ENCODE measurements at regions not wholly inside any gene's neighbourhood (a gene's known extent, or its start where the extent isn't known, plus 50 kb on each side); places are given as distances from the start of the nearest gene placed in this dataset.
"Not testable (repeated sequence)": the region's sequence is repeated elsewhere in the genome, so short reads cannot be mapped to it uniquely, and the experiment has no call there.

- Mint-ChIP-seq H3K27ac (ENCODE audit: low read depth) (peak overlapping the region; percentile 1), H3K36me3 (ENCODE audit: insufficient read depth) (no peaks in the 10 kb centered on the region), H3K27me3 (no peaks in the 10 kb centered on the region), H3K9me3 (no peaks in the 10 kb centered on the region), H3K4me1 (peaks cover 11% of the 10 kb centered on the region), H3K4me3 (peak overlapping the region; percentile 33)
- no peak for DNase-seq (ENCODE audit: low spot score in 2 of 2)
- peak; percentile 40 for ATAC-seq (replicated peaks; ENCODE audit: extremely low read depth, poor library complexity, severe bottlenecking)
These were observed 131.4 kb upstream of the RAB4A start for GRCh38 chr1:229139331-229140118.

DNA sequence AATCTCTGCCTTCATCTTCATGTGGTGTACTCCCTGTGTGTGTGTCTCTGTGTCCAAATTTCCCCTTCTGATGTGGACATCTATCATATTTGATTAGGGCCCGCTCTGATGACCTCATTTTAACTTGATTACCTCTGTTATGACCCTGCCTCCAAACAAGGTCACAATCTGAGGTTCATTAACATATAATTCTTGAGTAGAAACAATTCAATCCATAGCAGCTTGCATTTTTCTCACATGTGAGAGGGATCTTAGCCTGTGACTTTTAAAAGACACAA is 130.9 kb upstream of the RAB4A start:
- H3K4me1 Mint-ChIP-seq, result peaks cover 11% of the 10 kb centered on the region
- H3K9me3 Mint-ChIP-seq, result no peaks in the 10 kb centered on the region

GRCh38 chr1:229141271-229141670 is 129.6 kb upstream of the RAB4A start:
- H3K27me3 Mint-ChIP-seq, result peaks cover 1% of the 10 kb centered on the region
- DNase-seq (ENCODE audit: low spot score in 2 of 2) (no peak), ATAC-seq (replicated peaks; ENCODE audit: extremely low read depth, poor library complexity, severe bottlenecking) (no peak)
- H3K4me3 Mint-ChIP-seq, result no peak overlapping the region
- H3K27ac Mint-ChIP-seq (ENCODE audit: low read depth), result no peak overlapping the region
- peaks cover 11% of the 10 kb centered on the region for H3K4me1 Mint-ChIP-seq
- H3K36me3 Mint-ChIP-seq (ENCODE audit: insufficient read depth), result no peaks in the 10 kb centered on the region
- H3K9me3 Mint-ChIP-seq, result no peaks in the 10 kb centered on the region

More for the DNA sequence above, 130.9 kb upstream of the RAB4A start:
- ATAC-seq (replicated peaks; ENCODE audit: extremely low read depth, poor library complexity, severe bottlenecking), result no peak
- H3K27ac Mint-ChIP-seq (ENCODE audit: low read depth), result no peak overlapping the region
- peak overlapping the region; percentile 33 for H3K4me3 Mint-ChIP-seq
- DNase-seq (ENCODE audit: low spot score in 2 of 2), result no peak
- no peaks in the 10 kb centered on the region for H3K27me3 Mint-ChIP-seq
- no peaks in the 10 kb centered on the region for H3K36me3 Mint-ChIP-seq (ENCODE audit: insufficient read depth)

DNA sequence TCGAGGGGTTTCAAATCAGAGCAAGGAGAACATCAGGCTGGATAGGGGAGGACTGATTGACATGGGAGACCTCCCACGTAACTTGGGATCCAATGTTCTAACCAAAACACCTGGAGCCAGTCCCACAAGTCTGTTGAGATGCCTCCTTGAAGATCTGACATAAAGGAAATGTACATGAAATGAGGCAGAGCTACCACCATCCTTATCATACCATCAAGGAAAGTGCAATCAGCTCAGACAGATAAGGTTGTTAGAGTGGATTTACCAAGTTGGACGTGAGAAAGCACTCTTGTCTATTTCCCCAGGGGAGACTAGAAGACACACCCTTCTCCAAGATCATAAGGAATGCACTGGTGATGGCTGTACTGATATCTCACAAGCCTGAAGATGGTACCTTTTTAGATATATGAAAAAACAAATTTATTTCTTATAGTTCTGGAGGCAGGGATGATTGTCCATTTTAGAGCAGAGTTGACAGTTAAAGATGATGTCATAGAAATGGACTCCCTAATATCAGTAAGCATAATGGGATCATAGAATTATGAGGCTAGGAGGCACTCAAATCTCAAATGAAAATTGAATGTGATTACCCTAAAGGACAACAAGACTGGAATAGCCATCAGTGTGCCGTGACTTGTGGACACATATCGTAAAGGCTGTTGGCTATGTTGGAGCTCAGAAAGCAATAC is 129.1 kb upstream of the RAB4A start:
- DNase-seq (ENCODE audit: low spot score in 2 of 2), result no peak
- Mint-ChIP-seq H3K4me3 (no peak overlapping the region), H3K36me3 (ENCODE audit: insufficient read depth) (no peaks in the 10 kb centered on the region), H3K27me3 (peaks cover 7% of the 10 kb centered on the region), H3K27ac (ENCODE audit: low read depth) (no peak overlapping the region), H3K4me1 (peaks cover 11% of the 10 kb centered on the region), H3K9me3 (no peaks in the 10 kb centered on the region)
- no peak for ATAC-seq (replicated peaks; ENCODE audit: extremely low read depth, poor library complexity, severe bottlenecking)

DNA sequence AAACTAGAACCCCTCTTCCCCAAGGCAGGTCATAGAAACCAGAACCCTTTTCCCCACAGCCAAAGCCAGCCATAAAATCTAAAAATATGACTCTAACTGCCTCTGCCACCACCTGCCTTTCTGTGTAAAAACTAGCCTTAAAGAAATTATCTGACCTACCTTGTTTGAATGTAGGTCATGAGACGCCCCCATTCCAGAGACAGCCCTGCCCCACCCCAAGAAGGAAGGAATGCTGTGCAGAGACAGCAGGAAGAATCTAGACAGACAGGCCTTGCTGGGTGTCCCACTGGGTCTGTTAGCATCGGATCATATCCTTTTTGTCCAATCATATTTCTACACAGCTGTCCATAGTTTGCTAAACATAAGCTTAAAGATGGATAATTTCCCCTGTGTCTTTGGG is 128.4 kb upstream of the RAB4A start:
- Mint-ChIP-seq H3K4me1 (peaks cover 11% of the 10 kb centered on the region), H3K36me3 (ENCODE audit: insufficient read depth) (no peaks in the 10 kb centered on the region), H3K27me3 (peaks cover 13% of the 10 kb centered on the region), H3K9me3 (no peaks in the 10 kb centered on the region), H3K27ac (ENCODE audit: low read depth) (no peak overlapping the region), H3K4me3 (no peak overlapping the region)
- no peak for DNase-seq (ENCODE audit: low spot score in 2 of 2)
- no peak for ATAC-seq (replicated peaks; ENCODE audit: extremely low read depth, poor library complexity, severe bottlenecking)

- ATAC-seq (replicated peaks; ENCODE audit: extremely low read depth, poor library complexity, severe bottlenecking), result no peak
- Mint-ChIP-seq H3K36me3 (ENCODE audit: insufficient read depth) (no peaks in the 10 kb centered on the region), H3K27me3 (peaks cover 13% of the 10 kb centered on the region), H3K4me3 (no peak overlapping the region), H3K9me3 (no peaks in the 10 kb centered on the region), H3K4me1 (no peaks in the 10 kb centered on the region), H3K27ac (ENCODE audit: low read depth) (no peak overlapping the region)
- no peak for DNase-seq (ENCODE audit: low spot score in 2 of 2)
These were observed 124.3 kb upstream of the RAB4A start for GRCh38 chr1:229146647-229147046.

DNA sequence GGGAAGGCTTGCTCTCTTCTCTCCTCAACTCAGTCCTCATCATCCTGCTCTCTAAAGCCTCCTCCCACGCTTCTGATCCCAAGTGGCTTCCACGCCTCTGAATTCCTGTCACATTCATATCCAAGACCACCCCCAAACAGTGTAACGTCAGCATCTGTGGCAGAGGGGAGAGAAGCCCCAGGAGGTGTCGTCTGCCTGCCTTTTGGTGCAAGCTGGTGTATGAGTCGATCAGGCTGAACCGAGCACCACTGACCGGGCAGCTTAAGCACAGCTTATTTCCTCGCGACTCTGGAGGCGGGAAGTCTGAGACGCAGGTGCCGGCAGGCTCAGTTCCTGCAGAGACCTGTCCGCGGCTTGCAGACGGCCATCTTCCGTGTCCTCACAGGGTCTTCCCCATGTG is 123.8 kb upstream of the RAB4A start:
- no peak overlapping the region for H3K4me3 Mint-ChIP-seq
- ATAC-seq (replicated peaks; ENCODE audit: extremely low read depth, poor library complexity, severe bottlenecking), result no peak
- H3K4me1 Mint-ChIP-seq, result no peaks in the 10 kb centered on the region
- H3K9me3 Mint-ChIP-seq, result no peaks in the 10 kb centered on the region
- no peak for DNase-seq (ENCODE audit: low spot score in 2 of 2)
- H3K27ac Mint-ChIP-seq (ENCODE audit: low read depth), result no peak overlapping the region
- H3K36me3 Mint-ChIP-seq (ENCODE audit: insufficient read depth), result no peaks in the 10 kb centered on the region
- H3K27me3 Mint-ChIP-seq, result peaks cover 13% of the 10 kb centered on the region

- no peaks in the 10 kb centered on the region for H3K4me1 Mint-ChIP-seq
- ATAC-seq (replicated peaks; ENCODE audit: extremely low read depth, poor library complexity, severe bottlenecking) (no peak), DNase-seq (ENCODE audit: low spot score in 2 of 2) (no peak)
- H3K27me3 Mint-ChIP-seq, result peaks cover 13% of the 10 kb centered on the region
- no peaks in the 10 kb centered on the region for H3K9me3 Mint-ChIP-seq
- no peak overlapping the region for H3K4me3 Mint-ChIP-seq
- no peaks in the 10 kb centered on the region for H3K36me3 Mint-ChIP-seq (ENCODE audit: insufficient read depth)
- no peak overlapping the region for H3K27ac Mint-ChIP-seq (ENCODE audit: low read depth)
These were observed 122.8 kb upstream of the RAB4A start for GRCh38 chr1:229148041-229148671.

DNA sequence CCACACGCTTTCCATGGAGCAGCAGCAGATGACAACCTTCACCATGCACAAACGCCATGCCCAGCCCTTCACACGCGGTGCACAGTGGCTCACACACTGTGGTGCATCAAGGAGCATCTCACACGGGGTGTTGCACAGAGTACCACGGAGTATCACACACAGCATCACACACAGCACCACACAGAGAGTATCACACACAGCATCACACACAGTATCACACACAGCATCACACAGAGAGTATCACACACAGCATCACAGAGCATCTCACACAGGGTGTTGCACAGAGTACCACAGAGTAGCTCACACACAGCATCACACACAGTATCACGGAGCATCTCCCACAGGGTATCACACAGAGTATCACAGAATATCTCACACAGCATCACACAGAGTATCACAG is 122.2 kb upstream of the RAB4A start:
- ATAC-seq (replicated peaks; ENCODE audit: extremely low read depth, poor library complexity, severe bottlenecking) (no peak), DNase-seq (ENCODE audit: low spot score in 2 of 2) (no peak)
- Mint-ChIP-seq H3K4me3 (no peak overlapping the region), H3K27me3 (peaks cover 13% of the 10 kb centered on the region), H3K36me3 (ENCODE audit: insufficient read depth) (no peaks in the 10 kb centered on the region), H3K4me1 (no peaks in the 10 kb centered on the region), H3K9me3 (no peaks in the 10 kb centered on the region), H3K27ac (ENCODE audit: low read depth) (no peak overlapping the region)

- no peak for DNase-seq (ENCODE audit: low spot score in 2 of 2)
- Mint-ChIP-seq H3K9me3 (no peaks in the 10 kb centered on the region), H3K36me3 (ENCODE audit: insufficient read depth) (no peaks in the 10 kb centered on the region), H3K27ac (ENCODE audit: low read depth) (no peak overlapping the region), H3K4me1 (no peaks in the 10 kb centered on the region), H3K27me3 (peaks cover 13% of the 10 kb centered on the region), H3K4me3 (no peak overlapping the region)
- ATAC-seq (replicated peaks; ENCODE audit: extremely low read depth, poor library complexity, severe bottlenecking), result no peak
These were observed 121.5 kb upstream of the RAB4A start for GRCh38 chr1:229149435-229149834.

DNA sequence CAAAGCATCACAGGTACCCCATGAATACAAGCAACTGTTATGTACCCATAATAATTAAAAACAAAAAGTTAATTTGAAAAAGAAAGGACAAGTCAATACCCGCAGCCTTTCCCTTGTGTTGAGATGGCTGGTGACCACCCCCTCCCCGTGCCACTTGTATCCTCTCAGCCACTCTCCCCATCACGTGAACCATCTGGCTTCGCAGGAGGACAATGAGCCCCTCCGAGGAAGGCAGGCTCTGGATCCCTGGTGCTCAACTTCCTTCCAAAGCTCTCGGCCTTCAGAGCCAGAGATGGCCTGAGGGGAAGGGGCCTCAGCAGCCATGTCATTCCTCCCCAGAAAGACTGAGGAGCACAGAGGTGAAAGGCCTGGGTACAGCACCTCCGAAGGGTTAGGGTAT is 120.4 kb upstream of the RAB4A start:
- Mint-ChIP-seq H3K9me3 (no peaks in the 10 kb centered on the region), H3K27ac (ENCODE audit: low read depth) (no peak overlapping the region), H3K4me3 (no peak overlapping the region), H3K27me3 (peaks cover 13% of the 10 kb centered on the region), H3K4me1 (peaks cover 7% of the 10 kb centered on the region), H3K36me3 (ENCODE audit: insufficient read depth) (no peaks in the 10 kb centered on the region)
- ATAC-seq (replicated peaks; ENCODE audit: extremely low read depth, poor library complexity, severe bottlenecking) (no peak), DNase-seq (ENCODE audit: low spot score in 2 of 2) (no peak)

- not testable (repeated sequence) for H3K9me3 Mint-ChIP-seq; DNase-seq (ENCODE audit: low spot score in 2 of 2); H3K27ac Mint-ChIP-seq (ENCODE audit: low read depth); H3K4me3 Mint-ChIP-seq; ATAC-seq (replicated peaks; ENCODE audit: extremely low read depth, poor library complexity, severe bottlenecking); H3K36me3 Mint-ChIP-seq (ENCODE audit: insufficient read depth)
- peaks cover 11% of the 10 kb centered on the region for H3K4me1 Mint-ChIP-seq
- peaks cover 10% of the 10 kb centered on the region for H3K27me3 Mint-ChIP-seq
These were observed 119.5 kb upstream of the RAB4A start for GRCh38 chr1:229151412-229151811.

DNA sequence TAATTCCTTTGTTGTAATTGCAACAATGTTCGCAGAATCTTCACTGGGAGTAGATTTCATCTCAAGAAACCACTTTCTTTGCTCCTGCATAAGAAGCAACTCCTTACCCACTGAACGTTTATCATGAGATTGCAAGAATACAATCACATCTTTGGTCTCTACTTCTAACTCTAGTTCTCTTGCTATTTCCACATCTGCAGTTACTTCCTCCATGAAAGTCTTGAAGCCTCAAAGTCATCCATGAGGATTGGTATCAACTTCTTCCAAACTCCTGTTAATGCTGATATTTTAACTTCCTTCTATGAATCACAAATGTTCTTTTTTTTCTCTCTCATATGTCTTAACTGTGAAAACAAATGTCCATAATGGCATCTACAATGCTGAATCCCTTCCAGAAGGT is 118.6 kb upstream of the RAB4A start:
- ATAC-seq (replicated peaks; ENCODE audit: extremely low read depth, poor library complexity, severe bottlenecking), result no peak
- no peak for DNase-seq (ENCODE audit: low spot score in 2 of 2)
- Mint-ChIP-seq H3K27me3 (peaks cover 1% of the 10 kb centered on the region), H3K27ac (ENCODE audit: low read depth) (no peak overlapping the region), H3K4me1 (peaks cover 11% of the 10 kb centered on the region), H3K36me3 (ENCODE audit: insufficient read depth) (no peaks in the 10 kb centered on the region), H3K4me3 (no peak overlapping the region), H3K9me3 (no peaks in the 10 kb centered on the region)

All from central memory CD8-positive, alpha-beta T cell (primary cell).